Retina (tissue), 1 donor: ENCODE measurements at regions not wholly inside any gene's neighbourhood (a gene's known extent, or its start where the extent isn't known, plus 50 kb on each side); places are given as distances from the start of the nearest gene placed in this dataset.

Experiments
- DNase-seq: peaks from one replicate; pipeline ENCODE4 v3.0.0-alpha.2; 2016

- no peak for DNase-seq
Measured at GRCh38 chr10:6305401-6306321, 102.9 kb downstream of the PFKFB3 start.

- DNase-seq: no peak
Measured at GRCh38 chr10:6306917-6307316, 104.2 kb downstream of the PFKFB3 start.

GRCh38 chr10:6309816-6310215 lies 107.1 kb downstream of the PFKFB3 start:
- DNase-seq: no peak

GRCh38 chr10:6310977-6311376 lies 108.2 kb downstream of the PFKFB3 start:
- no peak for DNase-seq

GRCh38 chr10:6311700-6312330 lies 109.1 kb downstream of the PFKFB3 start:
- DNase-seq: no peak

GRCh38 chr10:6312636-6313035 lies 109.9 kb downstream of the PFKFB3 start:
- DNase-seq: no peak

GRCh38 chr10:6313111-6313895 lies 110.6 kb downstream of the PFKFB3 start:
- no peak for DNase-seq

GRCh38 chr10:6314620-6315205 lies 112.0 kb downstream of the PFKFB3 start:
- DNase-seq: no peak

- DNase-seq: no peak
Measured at GRCh38 chr10:6319119-6319518, 116.4 kb downstream of the PFKFB3 start.

GRCh38 chr10:6320320-6321010 lies 117.7 kb downstream of the PFKFB3 start:
- no peak for DNase-seq

- no peak for DNase-seq
Measured at GRCh38 chr10:6321880-6322279, 119.1 kb downstream of the PFKFB3 start.

GRCh38 chr10:6322805-6323204 lies 120.1 kb downstream of the PFKFB3 start:
- no peak for DNase-seq

- no peak for DNase-seq
Measured at GRCh38 chr10:6327961-6328698, 125.4 kb downstream of the PFKFB3 start.

- no peak for DNase-seq
Measured at GRCh38 chr10:6328699-6329423, 126.1 kb downstream of the PFKFB3 start.

GRCh38 chr10:6333086-6333485 lies 130.4 kb downstream of the PFKFB3 start:
- DNase-seq: no peak

- DNase-seq: no peak
Measured at GRCh38 chr10:6333973-6334372, 131.2 kb downstream of the PFKFB3 start.

- DNase-seq: no peak
Measured at GRCh38 chr10:6336016-6336415, 133.3 kb downstream of the PFKFB3 start.

GRCh38 chr10:6337382-6337781 lies 134.7 kb downstream of the PFKFB3 start:
- no peak for DNase-seq

- DNase-seq: no peak
Measured at GRCh38 chr10:6338361-6338760, 135.6 kb downstream of the PFKFB3 start.

- DNase-seq: no peak
Measured at GRCh38 chr10:6339891-6340290, 137.2 kb downstream of the PFKFB3 start.

GRCh38 chr10:6342096-6342685 lies 139.5 kb downstream of the PFKFB3 start:
- DNase-seq: no peak
